COLO668 (cell line): ENCODE measurements at regions not wholly inside any gene's neighbourhood (a gene's known extent, or its start where the extent isn't known, plus 50 kb on each side); places are given as distances from the start of the nearest gene placed in this dataset.
A peak's percentile ranks its signal among the peaks of the same experiment; 100 is the strongest.
"Not testable (repeated sequence)": the region's sequence is repeated elsewhere in the genome, so short reads cannot be mapped to it uniquely, and the experiment has no call there.

Experiments
- DNase-seq: peaks from one replicate; lab custom pipeline; 2025; ENCODE audit not compliant: unreplicated experiment; lab: John Stamatoyannopoulos, UW

DNA sequence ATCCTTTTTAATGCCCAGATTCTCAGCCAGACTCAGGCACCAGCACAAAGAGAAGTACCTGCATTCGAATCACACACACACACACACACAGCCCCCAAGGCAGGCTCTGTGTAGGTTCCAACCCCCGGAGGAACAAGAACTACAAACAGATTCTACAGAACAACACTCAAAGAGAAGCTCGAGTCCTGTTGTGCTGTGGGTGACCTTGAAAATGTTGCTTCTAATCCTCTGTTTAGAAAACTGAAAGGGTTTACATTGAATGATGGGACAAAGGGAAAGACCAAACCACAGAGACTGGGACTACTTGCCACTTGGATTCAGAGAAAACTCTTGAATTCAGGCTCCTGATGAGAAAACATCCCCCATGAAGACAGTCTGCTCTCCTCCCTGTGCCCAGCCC, 568.8 kb upstream of the C16orf82 start:
- no peak for DNase-seq

DNA sequence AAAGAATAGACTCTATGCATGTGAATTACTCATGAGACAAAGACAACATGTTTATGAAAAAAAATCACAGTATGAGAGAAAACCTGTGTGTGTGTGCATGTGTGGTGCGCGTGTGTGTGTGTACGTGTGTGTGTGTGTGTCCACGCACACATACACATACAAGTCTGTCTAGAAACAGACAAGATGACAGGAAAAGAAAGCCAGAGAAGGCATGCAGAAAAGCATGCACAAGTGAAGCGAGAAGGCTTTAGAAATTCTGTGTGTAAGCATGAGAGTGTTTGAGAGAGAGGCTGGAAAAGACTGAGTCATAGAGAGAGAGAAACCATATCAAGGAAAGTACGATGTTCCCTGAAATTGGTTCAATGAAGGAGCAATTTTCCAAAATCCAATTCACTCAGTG, 566.4 kb upstream of the C16orf82 start:
- DNase-seq: no peak

DNA sequence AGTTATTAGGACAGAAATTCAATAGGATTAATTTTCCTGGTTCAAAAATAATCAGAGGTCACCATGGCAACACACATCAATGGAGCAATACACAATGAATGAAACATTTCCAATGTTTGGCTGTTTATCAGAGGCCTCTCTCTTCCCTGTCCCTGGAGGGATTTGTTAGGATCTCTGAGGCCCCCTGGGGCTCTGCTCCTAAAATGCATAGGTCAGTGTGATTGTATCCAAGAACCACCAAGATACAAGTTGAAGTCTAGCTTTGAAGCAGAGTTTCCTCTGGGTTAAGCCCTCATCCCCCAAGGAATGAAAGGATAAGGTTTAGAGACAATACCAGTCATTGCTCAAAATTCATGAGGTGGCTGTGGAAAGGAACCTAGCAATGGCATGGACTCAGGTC, 561.2 kb upstream of the C16orf82 start:
- no peak for DNase-seq

DNA sequence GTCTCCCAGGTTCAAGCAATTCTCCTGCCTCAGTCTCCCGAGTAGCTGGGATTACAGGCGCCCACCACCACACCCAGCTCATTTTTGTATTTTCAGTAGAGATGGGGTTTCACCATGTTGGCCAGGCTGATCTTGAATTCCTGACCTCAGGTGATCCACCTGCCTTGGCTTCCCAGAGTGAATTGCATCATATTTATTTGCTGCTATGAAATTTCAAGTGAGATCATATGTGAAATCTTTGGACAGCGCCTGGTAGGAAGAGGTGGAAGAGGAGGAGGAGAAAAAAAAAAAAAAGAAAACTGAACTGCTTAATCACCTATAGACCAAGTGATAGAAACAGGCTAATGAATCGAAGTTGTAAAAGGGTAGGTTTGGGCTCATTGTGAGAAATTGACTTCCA, 557.8 kb upstream of the C16orf82 start:
- not testable (repeated sequence) for DNase-seq

DNA sequence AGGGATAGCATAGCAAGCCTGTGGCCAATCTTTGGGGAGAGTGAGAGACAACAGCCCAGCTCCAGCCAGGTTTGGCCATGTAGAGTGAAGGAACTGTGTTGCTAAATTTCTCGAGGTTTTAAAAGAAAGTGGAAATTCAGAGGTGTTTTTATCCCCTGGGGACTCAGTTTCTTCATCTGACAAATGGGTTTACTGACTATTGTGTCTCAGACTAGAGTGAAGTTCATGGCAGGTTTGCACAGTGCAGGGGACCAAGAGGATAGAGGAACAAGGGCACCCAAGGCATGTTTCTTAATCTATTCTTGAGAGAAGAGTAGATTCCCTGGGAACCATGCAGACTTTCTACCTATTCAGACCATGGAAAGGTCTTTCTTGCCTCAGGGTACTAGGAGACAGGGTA, 555.8 kb upstream of the C16orf82 start:
- DNase-seq: no peak

DNA sequence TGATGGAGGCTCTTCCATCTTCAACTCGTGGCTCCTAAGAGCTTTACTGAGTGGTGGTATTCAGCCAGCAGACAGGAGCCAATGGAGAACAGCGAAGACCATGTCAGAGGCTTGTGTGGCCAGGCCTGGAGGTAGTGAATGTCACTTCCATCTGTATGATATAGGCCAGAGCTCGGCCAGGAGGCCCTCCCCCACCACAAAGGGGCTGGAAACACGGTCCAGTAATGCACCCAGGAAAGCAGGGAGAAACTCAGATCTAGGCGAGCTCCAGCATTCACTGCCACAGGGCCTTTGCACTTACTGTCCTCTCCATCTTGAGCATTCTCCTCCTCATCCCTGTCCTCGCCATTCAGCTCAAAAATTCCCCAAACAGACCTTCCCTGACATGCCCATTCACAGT, 555.3 kb upstream of the C16orf82 start:
- DNase-seq: no peak

DNA sequence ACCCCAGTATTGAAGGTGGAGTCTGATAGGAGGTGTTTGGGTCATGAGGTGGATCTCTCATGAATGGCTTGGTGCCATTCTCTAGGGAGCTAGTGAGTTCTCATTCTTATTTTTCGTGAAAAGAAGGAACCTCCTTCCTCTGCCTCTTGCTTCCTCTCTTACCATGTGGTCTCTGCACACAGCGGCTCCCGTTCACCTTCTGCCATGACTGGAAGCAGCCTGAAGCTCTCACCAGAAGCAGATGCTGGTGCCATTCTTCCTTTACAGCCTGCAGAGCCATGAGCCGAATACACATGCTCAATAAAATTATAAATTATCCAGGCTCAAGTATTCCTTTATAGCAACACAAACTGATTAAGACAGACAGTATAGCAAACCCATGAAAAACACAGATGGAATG, 545.1 kb upstream of the C16orf82 start:
- DNase-seq: no peak

DNA sequence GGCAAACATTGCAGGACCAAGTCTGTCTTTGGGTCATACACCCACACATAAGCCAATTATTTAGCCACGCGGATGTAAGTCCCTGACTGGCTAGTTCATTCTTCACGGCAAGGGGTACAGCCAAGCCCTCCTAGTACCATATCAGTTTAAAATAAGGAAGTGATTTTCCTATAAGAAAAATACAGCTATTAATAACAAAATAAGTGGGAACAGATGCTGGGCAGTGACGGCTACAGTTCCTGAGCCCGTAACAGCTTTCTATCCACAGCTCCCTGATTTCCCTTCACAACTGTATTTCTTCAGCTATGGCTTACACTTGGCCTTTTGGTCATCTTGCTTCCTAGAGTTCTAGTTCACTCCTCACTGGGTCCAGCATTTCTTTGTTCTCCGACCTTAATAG, 542.4 kb upstream of the C16orf82 start:
- no peak for DNase-seq

DNA sequence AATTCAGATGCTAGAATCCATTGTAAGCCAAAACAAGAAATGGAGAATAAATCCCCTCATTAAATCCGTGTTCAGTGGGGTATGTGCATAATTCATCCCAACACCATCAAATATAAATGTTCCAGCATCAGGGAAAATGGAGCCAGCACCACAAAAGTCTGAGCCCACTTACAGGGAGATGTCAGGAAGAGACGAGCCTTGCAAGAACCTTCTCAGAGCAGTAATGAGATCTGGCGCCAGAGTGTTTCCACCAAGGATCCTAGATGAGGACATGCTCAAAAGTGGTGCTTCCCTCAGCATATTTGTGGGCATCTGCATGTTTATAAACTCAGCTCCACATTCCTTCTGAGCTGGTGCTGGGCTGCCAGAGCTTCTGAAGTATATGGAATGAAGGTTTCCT, 541.9 kb upstream of the C16orf82 start:
- no peak for DNase-seq

DNA sequence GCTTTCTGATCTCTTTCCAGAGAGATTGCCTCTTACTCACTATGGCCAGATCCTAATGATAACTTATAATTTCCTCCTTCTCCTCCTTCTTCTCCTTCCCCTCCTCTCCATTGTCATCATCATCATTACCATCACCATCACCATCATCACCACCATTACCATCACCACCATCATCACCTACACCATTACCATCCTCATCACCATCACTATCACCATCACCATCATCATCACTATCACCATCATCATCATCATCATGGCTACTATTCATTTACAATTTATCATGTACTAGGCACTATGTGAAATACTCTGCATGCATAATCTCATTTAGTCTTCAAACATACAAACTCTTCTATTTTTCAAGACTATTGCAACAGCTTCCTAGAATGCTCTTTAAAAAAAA, 540.9 kb upstream of the C16orf82 start:
- no peak for DNase-seq

DNA sequence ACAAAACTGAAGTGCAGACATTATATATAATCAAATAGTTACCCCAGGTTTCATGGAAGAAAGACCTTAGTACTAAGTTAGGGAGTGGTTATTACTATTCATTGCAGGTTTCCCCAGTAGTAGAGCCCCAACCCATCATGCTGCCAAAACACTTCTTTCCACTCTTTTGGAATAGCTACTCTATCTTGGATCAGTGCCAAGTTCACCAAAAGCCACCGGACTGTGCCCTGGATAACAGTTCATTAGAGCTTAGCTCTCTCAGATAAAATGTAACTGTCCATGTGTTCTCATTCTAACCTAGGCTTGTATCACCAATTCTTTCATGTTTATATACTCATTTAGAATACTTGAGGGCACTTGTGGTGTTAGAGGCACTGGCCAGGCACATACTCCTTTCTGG, 540.1 kb upstream of the C16orf82 start:
- no peak for DNase-seq

DNA sequence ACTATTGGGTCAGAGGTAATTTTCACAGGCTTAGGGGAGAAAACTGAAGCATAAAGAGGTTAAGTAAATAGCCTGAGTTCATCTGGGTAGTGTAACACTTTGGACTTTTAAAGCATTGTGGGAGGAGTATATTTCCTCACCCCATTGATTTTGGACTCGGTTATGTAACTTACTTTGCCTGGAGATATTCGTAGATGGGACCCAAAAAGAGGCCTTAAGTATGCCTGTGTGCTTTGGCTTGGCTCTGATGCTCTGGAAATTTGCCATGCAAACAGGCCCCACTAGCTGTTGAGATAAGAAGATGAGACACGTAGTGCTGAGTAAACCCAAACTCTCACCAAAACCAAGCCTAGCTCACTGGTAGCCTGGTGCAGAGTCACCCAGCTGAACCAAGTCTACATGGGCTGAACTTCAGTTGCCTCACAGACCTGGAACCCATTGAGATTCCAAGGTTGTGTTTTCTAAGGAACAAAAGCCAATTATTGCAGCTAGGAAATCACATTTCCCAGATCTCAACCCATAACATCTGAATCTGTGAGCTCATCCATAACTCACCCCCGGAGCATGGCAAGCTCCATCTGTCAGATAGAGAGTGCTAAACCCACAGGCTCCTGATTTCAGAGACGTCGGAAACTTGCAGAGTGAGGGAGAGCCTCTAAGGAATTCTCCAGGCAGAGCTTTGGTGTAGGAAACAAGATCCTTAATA, 536.0 kb upstream of the C16orf82 start:
- DNase-seq: no peak

DNA sequence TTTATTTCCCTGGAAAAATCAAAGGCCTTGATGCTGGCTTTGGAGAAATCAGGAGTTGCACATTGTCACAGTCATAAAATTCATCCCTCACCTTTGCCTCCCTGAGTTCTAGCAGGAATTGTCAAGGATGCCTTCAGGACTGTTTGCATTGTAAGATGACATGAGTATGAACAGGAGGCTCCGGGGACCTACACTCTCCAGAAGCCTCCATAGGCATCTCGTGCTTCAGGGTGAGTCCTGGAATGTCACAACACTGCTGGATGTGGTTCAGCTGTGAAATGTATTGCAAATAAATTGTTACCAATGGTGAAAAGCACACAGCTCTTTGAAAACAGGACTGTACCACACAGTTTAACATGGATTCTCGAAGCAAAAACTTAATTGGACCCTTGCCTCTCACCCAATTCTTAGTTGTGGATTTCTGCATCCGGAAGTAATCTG, 535.4 kb upstream of the C16orf82 start:
- no peak for DNase-seq

DNA sequence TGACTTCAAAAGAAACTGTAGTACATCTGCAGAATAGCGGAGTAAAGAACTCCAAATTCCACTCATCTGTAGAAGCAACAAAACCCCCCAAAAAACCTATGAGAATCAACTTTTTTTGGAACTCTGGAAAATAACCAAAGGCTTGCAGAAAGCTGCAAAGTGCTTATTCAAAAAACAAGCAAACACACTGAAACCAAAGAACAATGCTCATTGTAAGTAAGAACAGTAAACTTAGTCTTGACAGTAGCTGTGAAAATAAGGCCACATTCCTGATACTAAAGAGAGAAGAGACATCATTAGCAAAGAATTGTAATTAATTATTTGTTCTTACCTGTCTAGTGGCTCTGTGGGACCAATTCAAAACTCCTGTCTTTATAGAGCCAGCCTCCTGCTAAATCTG, 534.3 kb upstream of the C16orf82 start:
- no peak for DNase-seq

DNA sequence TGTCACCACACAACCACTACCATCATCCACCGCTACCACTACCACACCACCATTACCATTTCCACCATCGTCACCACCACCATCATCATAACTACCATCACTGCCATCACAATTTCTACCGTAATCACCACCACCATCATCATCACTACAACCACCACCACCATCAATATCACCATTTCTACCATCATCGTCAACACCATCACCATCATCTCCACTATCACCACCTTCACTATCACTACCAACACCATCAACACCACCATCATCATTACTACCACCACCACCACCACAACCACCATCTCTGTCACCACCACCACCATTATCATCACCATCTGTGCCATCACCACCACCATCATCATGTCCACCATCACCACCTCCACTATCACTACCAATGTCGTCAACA, 524.5 kb upstream of the C16orf82 start:
- DNase-seq: no peak

DNA sequence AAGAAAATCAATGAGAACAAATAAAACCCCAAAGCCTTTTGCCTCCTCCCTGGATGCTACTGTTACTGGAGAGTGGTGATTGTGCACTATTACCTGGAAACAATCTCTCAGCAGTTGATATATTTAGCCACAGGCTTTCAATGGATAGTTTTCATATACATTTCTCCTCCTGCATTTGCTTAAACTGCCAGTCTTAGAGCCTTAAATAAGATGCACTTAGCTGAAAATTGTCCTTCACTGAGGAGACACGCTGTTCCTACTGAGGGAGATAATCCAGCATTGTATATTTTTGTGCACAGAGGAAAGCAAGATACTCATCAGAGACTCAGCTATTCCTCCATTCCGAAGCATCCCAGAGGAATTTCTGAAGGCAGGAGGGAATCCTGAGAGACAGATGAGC, 520.2 kb upstream of the C16orf82 start:
- no peak for DNase-seq

DNA sequence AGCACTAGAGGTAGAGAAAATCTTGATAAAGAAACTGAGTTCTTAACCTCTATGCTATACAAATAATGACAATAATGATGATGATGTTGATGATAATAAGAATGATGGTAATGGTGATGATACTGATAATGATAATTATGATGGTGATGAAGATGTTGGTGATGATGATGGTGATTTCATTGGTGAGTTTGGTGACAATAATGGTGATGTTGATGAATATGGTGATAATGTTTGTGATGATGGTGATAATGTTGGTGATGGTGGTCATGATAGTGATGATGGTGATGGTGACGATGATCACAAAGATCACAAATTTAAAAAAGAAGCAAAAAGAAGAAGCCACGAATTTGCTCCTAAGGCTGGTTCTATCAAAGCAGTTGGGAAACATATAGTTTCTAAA, 519.0 kb upstream of the C16orf82 start:
- no peak for DNase-seq

DNA sequence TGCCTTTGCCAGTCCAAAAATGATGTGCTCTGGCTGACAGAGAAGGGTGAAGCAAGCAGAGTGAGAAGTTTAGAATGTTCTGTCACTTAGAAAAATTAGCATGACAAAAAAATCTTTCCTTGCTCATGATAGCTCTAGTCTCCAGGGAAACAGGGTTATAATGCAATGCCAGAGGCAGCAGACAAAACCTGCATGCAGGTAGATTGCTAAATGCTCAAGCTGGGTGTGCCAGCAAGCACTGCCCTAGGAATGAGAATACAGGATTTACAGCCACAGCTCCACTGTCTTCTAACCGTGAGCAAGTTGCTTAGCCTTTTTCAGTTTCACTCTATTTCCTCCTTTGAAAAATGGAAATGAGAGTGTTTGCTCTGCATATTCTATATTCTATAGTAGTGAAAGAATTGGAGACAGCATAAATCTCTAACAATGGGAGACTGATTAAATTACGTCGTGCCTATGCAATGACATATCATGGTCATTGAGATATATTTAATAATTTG, 516.6 kb upstream of the C16orf82 start:
- no peak for DNase-seq

DNA sequence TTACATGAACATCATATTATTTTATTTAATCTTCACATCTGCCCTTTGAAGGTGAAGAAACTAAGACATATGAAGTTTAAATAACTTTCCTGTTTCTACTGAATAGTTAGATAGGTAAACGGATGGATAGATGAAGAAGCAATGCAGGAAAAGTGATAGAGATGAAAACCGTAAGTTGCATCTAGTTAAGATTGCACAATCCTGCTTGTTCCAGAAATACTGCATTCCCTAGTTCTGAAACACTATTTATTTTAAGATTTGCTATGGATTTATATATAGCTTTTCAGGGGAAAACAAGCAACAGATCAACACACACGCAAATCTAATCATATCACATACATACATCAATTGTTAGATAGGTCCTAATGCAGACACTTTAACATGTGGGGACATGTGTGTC, 512.7 kb upstream of the C16orf82 start:
- no peak for DNase-seq

DNA sequence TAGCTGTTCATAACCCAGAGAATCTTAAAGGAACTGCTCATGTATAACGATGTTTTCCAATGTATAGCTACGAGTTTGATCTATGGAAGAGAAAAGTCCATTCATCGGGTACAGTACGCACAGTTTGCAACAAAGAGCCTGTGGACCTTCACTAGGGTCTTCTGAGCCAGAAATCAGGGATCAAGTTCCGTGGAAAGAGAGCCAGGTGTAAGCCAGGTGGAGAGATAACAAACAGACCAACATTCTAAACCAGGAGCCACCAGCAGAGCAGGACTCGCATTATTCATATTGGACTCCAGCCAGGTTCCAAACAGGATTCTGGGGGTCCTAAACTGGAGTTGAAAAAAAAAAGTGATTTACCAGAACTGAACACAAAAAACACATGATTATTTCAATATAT, 505.4 kb upstream of the C16orf82 start:
- peak; percentile 13 for DNase-seq

DNA sequence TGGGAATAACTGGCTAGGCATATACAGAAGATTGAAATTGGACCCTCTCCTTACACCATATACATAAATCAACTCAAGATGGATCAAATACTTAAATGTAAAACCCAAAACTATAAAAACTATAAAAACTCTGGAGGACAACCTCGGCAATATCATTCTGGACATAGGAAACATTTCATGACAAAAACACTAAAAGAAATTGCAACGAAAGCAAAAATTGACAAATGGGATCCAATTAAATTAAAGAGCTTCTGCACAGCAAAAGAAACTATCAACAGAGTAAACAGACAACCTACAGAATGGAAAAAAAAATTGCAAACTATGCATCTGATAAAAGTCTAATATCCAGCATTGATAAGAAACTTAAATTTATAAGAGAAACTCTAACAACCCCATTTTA, 503.7 kb upstream of the C16orf82 start:
- no peak for DNase-seq

DNA sequence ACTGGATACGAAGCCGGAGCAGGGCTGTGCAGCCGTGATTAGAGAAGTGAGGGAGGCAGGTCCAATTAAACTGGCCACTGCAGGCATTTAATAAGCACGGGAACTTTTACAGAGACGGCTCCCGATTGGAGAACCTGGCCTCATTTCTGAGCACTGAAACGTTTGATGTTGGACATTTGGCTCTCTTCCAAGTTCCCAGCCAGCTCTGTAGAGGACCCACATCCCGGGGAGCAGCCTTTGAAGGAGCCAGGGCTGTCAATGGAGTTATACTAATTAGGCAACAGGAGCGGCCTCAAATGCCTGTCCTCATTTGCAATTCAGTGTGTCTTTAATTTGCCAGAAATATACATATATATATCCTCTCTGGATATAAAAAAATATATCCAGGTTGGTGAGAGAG, 499.4 kb upstream of the C16orf82 start:
- no peak for DNase-seq

DNA sequence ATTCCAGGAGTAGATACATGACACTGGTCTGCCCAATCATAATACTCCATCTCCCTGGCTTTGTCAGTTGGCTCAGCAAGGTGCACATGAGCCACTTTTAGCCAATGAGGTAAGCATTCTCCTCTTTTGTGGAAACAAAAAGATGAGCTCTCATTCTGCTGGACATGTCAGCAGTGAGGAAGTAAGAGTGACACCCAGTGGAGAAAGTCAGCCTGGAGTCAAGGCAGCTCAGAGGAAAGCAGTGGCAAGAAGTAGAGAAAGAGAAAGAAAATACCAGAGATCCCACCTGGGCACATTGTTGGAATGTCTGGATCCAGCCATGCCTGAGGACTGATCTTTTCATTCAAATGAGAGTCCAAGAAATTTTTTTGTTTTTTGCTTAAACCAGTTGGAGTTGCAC, 496.9 kb upstream of the C16orf82 start:
- peak; percentile 22 for DNase-seq
